ENCODE measurements at regions not wholly inside any gene's neighbourhood (a gene's known extent, or its start where the extent isn't known, plus 50 kb on each side); places are given as distances from the start of the nearest gene placed in this dataset.
A peak's percentile ranks its signal among the peaks of the same experiment; 100 is the strongest.

DNA sequence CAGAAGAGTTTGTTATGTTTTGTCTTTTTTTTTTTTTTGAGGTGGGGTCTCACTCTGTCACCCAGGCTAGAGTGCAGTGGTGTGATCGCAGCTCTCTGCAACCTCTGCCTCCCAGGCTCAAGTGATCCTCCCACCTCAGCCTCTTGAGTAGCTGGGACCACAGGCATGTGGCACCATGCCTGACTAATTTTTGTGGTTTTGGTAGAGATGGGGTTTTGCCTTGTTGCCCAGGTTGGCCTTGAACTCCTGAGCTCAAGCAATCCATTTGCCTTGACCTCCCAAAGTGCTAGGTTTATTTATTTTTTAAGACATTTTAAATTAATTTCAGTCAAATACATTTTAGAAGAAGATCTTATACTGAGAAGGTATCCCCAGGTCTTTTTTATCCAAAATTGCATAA, 366.7 kb downstream of the KCNJ2 start (continued):
- TF ChIP-seq SREBF2 (IDR thresholded peaks at IDR 0.05), result no peak
- TF ChIP-seq ZC3H11A (IDR thresholded peaks at IDR 0.05), result no peak
- TF ChIP-seq, protein P1, sequence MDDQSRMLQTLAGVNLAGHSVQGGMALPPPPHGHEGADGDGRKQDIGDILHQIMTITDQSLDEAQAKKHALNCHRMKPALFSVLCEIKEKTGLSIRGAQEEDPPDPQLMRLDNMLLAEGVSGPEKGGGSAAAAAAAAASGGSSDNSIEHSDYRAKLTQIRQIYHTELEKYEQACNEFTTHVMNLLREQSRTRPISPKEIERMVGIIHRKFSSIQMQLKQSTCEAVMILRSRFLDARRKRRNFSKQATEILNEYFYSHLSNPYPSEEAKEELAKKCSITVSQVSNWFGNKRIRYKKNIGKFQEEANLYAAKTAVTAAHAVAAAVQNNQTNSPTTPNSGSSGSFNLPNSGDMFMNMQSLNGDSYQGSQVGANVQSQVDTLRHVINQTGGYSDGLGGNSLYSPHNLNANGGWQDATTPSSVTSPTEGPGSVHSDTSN (IDR thresholded peaks at IDR 0.05), result no peak
- no peak for TF ChIP-seq NFE2L2 (conservative IDR thresholded peaks at IDR 0.05; ENCODE audit: low read length)
- no peak for TF ChIP-seq FOSB (CRISPR knock-in tag; IDR thresholded peaks at IDR 0.05)

DNA sequence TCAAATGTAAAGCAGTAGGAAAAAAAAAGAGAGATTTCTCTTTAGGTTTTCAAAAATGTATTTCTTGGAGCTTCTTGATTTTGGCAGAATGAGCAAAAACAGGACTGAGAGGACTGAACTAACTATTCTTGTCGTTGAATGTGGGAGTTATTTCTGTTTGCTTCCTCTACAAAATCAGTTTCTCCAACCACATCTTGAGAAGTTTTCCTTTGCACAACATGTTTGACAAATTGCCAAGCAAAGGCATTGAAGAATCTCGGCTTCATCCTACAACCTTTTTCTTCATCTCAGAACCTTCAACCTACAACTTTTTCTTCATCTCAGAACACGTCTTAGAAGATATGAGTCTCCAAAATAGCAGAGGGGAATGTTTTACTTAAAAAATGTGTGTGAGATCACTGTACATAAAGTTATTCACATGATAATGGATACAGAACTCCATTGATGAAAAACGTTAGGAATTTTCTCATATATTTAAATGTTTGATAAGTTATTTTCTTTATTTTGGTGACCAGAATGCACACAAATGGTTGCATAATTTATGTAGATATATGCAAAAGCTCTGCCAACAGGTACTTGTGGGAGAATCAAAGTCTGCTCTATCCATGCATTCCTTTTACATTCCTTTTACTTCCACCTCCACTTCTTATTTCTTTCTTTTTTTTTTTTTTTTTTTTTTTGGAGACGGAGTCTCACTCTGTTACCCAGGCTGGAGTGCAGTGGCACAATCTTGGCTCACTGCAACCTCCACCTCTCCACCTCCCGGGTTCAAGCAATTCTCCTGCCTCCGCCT, 370.0 kb downstream of the KCNJ2 start:
- no peak for ATAC-seq
- ChIA-PET POLR2A (no interaction called here), CTCF (interaction anchor here (0.6 to 3.3 kb wide), 2 partner anchors 12 to 13 kb away, joined by 3 to 13 read pairs; no protein-coding TSS in a partner anchor)
- TF ChIP-seq MYC (IDR thresholded peaks at IDR 0.05; ENCODE audit: borderline replicate concordance, low read length), result no peak
- TF ChIP-seq NPAS2 (CRISPR knock-in tag; IDR thresholded peaks at IDR 0.05; ENCODE audit: borderline replicate concordance), result no peak
- TF ChIP-seq HOXB5 (CRISPR knock-in tag; IDR thresholded peaks at IDR 0.05), result no peak
- TF ChIP-seq FOXS1 (CRISPR knock-in tag; IDR thresholded peaks at IDR 0.05), result no peak
- no peak for TF ChIP-seq POLR2AphosphoS2 (conservative IDR thresholded peaks at IDR 0.05; ENCODE audit: low read length)
- TF ChIP-seq ZFP36 (IDR thresholded peaks at IDR 0.05; ENCODE audit: borderline replicate concordance, partially characterized antibody), result no peak
- no peak for TF ChIP-seq PHF8 (IDR thresholded peaks at IDR 0.05; ENCODE audit: borderline replicate concordance, low read depth)
- TF ChIP-seq ZNF302 (CRISPR knock-in tag; IDR thresholded peaks at IDR 0.05), result no peak
- no peak for TF ChIP-seq CHD4 (IDR thresholded peaks at IDR 0.05; ENCODE audit: borderline replicate concordance)
- no peak for TF ChIP-seq FOSL2 (IDR thresholded peaks at IDR 0.05)
- TF ChIP-seq FOSL2 (CRISPR knock-in tag; IDR thresholded peaks at IDR 0.05), result no peak
- no peak for TF ChIP-seq JUN (IDR thresholded peaks at IDR 0.05)
- TF ChIP-seq, protein P2, sequence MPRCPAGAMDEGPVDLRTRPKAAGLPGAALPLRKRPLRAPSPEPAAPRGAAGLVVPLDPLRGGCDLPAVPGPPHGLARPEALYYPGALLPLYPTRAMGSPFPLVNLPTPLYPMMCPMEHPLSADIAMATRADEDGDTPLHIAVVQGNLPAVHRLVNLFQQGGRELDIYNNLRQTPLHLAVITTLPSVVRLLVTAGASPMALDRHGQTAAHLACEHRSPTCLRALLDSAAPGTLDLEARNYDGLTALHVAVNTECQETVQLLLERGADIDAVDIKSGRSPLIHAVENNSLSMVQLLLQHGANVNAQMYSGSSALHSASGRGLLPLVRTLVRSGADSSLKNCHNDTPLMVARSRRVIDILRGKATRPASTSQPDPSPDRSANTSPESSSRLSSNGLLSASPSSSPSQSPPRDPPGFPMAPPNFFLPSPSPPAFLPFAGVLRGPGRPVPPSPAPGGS (IDR thresholded peaks at IDR 0.05), result no peak
- no peak for TF ChIP-seq EHMT2 (IDR thresholded peaks at IDR 0.05; ENCODE audit: low read depth)
- TF ChIP-seq RAD21 (conservative IDR thresholded peaks at IDR 0.05 in 1 of 2, IDR thresholded peaks at IDR 0.05 in 1 of 2), result no peak
- no peak for TF ChIP-seq ESRRA (IDR thresholded peaks at IDR 0.05; ENCODE audit: borderline replicate concordance, low read length)
- TF ChIP-seq KDM5A (IDR thresholded peaks at IDR 0.05), result no peak
- TF ChIP-seq CBX8 (IDR thresholded peaks at IDR 0.05), result no peak
- TF ChIP-seq, protein P3, sequence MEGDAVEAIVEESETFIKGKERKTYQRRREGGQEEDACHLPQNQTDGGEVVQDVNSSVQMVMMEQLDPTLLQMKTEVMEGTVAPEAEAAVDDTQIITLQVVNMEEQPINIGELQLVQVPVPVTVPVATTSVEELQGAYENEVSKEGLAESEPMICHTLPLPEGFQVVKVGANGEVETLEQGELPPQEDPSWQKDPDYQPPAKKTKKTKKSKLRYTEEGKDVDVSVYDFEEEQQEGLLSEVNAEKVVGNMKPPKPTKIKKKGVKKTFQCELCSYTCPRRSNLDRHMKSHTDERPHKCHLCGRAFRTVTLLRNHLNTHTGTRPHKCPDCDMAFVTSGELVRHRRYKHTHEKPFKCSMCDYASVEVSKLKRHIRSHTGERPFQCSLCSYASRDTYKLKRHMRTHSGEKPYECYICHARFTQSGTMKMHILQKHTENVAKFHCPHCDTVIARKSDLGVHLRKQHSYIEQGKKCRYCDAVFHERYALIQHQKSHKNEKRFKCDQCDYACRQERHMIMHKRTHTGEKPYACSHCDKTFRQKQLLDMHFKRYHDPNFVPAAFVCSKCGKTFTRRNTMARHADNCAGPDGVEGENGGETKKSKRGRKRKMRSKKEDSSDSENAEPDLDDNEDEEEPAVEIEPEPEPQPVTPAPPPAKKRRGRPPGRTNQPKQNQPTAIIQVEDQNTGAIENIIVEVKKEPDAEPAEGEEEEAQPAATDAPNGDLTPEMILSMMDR (IDR thresholded peaks at IDR 0.05), result no peak
- TF ChIP-seq CBX2 (IDR thresholded peaks at IDR 0.05; ENCODE audit: borderline replicate concordance, low read depth), result no peak
- TF ChIP-seq, protein P4, sequence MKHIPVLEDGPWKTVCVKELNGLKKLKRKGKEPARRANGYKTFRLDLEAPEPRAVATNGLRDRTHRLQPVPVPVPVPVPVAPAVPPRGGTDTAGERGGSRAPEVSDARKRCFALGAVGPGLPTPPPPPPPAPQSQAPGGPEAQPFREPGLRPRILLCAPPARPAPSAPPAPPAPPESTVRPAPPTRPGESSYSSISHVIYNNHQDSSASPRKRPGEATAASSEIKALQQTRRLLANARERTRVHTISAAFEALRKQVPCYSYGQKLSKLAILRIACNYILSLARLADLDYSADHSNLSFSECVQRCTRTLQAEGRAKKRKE (CRISPR knock-in tag; IDR thresholded peaks at IDR 0.05; ENCODE audit: low read depth), result no peak
- WGBS (ENCODE audit: missing lambda C conversion rate), result 37% methylated on average over 7 of the region's 7 CpGs
- Histone ChIP-seq H3K9me3 (no peaks in the 10 kb centered on the region), H3K4me3 (no peak overlapping the region), H3K4me1 (no peaks in the 10 kb centered on the region), H3K27ac (no peak overlapping the region), H3K4me2 (no peak overlapping the region)
- peak; percentile 59 for FAIRE-seq
- no peak for DNase-seq (ENCODE audit: low read depth in 1 of 2, low spot score in 1 of 2)
